Cardiac septum (tissue), 1 donor: ENCODE measurements at regions not wholly inside any gene's neighbourhood (a gene's known extent, or its start where the extent isn't known, plus 50 kb on each side); places are given as distances from the start of the nearest gene placed in this dataset.
"Not testable (repeated sequence)": the region's sequence is repeated elsewhere in the genome, so short reads cannot be mapped to it uniquely, and the experiment has no call there.

Experiments used
- DNase-seq: peaks from one replicate; pipeline ENCODE4 v3.0.0-alpha.2; 2020; ENCODE audit warnings: low spot score
- intact Hi-C: fragments of 100-400 bp; cut with DNase I; formaldehyde crosslinking; loops from one replicate; pipeline ENCODE4 v1.14.0; 2022
- donor health status: DM: no; HTN: no; CAD: no.

DNA sequence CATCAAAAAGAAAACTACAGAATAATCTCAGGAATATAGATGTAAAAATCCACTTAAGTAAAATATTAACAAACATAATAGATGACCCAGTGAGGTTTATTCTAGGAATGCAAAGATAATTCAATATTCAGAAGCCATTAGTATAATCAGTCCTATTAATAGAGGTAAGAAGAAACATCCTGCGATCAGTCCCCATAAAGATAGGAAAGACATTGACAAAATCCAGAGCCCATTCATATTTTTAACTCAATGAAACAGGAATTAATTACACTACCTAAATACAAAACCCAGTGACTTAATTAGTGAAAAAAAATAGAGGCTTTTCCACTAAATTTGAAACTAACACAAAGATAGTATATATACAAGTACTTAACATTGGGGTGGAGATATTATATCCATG lies 321.4 kb upstream of the INTU start:
- intact Hi-C loops: no loop called here
- DNase-seq: no peak

DNA sequence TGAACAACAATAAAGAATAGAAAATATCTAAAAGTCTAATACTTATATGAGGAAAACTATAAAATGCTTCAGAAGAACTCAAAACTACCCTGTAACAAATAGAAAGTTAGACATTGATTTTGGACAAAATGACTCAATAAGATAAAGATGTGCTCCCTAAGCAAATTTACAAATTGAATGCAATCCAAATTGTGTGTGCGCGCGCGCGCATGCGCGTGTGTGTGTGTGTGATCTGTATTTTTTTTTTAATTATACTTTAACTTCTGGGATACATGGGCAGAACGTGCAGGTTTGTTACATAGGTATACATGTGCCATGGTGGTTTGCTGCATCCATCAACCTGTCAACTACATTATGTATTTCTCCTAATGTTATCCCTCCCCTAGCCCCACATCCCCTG lies 320.8 kb upstream of the INTU start:
- intact Hi-C loops: no loop called here
- no peak for DNase-seq

DNA sequence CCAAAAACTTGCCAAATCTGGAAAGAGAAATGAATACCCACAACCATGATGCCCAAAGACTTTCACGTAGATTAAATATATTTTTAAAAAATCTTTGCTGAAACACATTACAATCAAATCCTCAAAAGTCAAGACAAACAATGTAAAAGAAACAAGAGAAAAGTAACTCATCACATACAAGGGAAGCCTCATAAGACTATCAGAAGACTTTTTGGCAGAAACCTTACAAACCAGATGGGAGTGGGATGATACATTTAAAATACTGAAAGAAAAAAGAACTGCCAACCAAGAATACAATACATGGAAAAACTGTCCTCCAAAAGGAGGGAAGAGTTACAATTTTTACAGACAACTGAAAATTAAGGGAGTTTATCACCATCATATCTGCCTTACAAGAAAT lies 319.0 kb upstream of the INTU start:
- intact Hi-C loops: no loop called here
- no peak for DNase-seq

DNA sequence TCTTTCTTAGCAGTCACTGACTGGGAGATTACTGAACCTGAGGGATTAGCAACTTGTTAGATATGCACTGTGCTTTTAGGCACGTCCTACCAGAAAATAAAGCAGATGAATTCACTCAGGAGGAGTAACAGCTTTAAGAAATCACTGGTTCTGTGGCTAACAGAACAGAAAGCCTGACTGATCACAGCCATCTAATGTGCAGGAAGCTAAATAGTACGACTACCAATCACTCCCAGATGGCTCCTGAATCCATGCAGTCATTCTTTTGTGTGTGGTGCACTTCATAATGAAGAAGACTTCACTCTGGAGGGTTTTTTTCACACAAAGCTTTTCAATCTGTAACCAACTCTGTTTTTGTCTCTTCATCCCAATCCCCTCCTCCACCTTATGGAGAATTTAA lies 305.3 kb upstream of the INTU start:
- no peak for DNase-seq
- intact Hi-C loops: no loop called here

DNA sequence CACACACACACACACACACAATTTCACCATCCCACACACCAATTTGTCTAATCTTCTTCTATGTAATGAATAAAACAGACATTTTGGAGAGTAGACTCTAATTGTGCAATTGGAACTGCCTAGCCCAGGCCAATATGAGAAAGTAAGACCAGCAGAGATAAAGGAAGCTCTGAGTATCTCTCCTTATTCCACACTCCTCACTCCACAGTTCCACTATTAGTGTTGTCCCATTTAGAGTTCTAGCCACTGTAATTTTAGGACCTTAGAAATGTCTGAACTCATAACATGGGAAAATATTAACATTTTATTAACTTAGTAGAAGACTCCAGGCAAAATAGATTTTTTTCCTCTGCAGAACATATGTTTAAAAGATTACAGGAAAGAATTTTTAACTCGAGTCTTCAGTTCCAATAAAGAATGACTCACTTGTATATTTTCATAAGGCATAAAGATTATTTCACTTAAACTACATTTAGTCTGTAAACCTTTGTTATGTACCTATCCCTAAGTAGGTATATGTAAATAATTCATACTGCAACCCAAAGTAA lies 297.6 kb upstream of the INTU start:
- DNase-seq: no peak
- intact Hi-C loops: no loop called here

DNA sequence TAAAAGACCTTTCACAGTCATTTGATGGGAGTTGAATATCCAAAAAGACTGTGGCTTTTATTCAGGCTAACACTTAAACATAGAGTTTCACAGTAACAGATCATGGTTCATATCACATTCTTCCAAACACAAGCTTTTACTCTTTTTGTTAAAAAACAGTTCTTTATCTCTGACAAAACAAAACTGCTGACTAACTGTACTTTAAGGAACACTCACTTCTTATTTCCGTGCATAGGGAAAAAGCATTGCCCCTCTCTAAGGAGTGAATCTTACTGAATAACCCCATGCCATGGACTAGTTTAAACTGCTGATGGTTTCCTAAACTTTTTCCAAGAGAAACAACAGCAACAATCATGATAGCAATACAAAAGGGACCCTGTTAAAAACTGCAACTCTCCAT lies 297.0 kb upstream of the INTU start:
- intact Hi-C loops: no loop called here
- DNase-seq: no peak

DNA sequence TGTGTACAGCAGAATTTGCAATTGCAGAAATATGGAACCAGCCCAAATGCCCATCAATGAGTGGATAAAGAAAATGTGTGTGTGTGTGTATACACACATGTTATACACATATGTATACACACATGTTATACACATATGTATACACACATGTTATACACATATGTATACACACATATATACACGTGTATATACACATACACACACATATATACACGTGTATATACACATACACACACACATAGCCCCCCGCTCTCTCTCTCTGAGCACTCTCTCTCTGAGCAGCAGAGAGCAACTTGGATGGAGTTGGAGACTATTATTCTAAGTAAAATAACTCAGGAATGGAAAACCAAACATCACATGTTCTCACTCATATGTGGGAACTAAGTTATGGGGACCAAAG lies 289.6 kb upstream of the INTU start:
- intact Hi-C loops, DNase-seq: not testable (repeated sequence)

DNA sequence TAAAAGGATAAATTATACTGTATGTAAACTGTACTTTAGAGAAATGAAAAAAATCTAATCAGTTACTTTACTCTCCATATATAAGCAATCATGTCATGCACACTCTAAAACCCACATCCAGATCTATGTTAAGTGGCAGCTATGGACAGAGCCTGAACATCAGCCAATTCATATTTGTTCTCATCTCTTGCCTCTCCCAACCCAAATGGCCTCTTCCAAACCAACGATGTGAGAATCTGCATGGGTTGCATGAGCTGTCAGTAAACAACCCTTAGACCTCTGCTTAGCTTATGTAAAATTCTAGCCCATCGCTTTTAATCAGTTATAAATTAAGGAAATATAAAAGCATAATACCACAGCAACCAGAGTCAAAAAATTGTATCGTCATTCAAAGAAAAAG lies 288.7 kb upstream of the INTU start:
- intact Hi-C loops: no loop called here
- no peak for DNase-seq

DNA sequence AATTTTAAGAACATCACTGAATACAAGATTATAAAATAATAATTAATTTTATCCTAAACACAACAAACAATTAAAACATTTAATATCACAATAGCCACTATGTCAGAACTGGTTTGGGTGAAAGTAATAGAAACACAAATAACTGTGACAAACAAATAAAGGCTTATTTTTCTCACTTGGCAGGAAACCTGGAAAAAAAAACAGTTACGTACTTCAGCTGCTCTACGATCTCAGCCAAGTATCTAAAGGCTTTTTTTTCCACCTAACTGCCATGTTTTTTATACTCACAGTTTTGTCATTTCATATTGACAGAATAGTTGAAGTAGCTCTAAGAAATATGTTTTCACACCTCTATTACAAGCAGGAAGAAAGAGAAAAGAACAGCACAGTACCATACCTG lies 284.8 kb upstream of the INTU start:
- intact Hi-C loops: no loop called here
- no peak for DNase-seq

DNA sequence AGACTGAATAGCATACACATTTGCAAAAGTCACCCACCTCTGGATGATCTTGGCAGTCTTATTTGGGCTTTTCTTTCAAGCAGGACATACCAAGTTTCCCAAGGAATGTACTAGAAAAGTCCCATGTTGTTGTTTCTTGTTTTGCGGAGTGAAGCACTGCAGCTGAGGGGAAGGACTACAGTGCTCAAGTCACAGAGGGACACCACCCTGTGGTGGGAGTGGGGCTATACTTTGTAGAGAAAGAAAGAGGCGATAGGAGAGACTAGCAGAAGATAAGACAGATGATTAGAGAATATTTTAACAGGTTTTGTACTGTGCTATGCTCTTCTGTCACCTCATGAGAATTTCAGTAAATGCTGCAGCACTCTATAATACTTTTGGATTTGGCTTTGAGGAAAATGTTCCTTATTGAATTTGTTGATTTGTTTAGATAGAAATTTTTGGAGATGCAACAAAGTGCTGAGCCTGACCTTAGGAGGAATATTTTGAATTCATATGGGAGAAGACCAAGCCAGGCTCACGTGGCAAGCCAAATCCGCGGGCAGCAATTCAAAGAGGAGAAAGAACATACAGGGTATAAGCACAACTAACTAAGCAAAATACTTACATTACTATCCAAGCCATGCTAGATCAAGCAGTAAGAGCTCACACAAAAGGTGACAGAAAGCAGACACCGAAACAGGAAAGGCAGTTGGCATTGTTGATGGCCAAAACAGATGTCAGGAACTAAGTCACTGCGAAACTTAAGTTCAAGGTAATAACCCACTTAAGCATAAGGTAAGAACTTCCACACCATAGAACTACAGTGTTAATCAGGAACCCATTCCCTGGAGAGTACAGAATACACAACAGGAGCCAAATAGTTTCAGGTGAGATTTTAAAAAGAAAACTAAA lies 280.3 kb upstream of the INTU start:
- DNase-seq: no peak
- intact Hi-C loops: no loop called here

DNA sequence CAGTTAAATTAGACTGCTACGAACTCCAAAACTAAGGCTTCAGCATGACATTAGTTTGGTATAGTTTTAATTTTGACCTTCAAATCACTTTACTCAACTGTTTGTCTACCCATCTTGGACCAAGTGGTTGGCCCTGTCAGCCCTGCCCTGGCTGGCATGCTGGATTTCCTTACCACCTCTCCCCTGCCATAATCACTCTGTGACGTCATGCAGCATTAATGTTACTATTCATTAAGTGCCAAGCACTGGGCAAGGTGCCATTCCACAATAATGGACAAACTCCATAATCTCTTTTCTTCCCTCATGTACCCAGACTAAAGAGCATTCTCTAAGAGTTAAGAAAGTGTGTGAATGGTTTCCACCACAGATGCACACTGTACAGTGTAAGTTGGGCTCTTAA lies 277.0 kb upstream of the INTU start:
- intact Hi-C loops: no loop called here
- no peak for DNase-seq

DNA sequence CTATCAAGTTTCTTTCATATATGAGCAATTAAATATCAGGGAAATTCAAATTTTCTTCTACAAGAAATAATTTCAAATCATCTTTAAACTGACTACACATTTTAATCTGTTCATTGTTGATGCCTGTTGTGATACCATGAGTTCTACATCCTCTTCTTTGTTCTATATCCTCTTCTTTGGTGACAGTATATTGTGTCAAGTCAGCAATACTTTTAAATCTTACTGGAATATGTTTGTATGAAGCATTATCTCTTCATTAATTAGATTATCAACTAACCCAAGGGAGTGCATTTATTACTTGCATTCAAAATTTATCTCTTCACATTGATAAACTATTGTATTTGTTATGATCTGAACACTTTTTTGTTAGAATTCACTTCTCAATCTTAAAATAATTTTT lies 275.0 kb upstream of the INTU start:
- intact Hi-C loops: no loop called here
- DNase-seq: no peak

DNA sequence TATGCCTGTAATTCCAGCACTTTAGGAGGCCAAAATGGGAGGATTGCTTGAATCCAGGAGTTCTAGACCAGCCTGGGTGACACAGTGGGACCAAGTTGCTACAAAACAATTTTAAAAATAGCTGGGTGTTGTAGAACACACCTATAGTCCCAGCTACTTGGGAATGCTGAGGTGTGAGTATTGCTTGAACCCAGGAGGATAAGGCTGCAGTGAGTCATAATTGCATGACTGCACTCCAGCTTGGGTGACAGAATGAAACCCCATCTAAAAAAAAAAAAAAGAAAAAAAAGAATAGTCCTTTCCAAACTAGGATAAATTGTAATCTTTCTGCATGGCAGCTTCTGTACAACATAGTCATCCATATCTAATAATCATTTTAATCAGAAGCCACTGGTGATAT lies 270.1 kb upstream of the INTU start:
- no peak for DNase-seq
- intact Hi-C loops: no loop called here

DNA sequence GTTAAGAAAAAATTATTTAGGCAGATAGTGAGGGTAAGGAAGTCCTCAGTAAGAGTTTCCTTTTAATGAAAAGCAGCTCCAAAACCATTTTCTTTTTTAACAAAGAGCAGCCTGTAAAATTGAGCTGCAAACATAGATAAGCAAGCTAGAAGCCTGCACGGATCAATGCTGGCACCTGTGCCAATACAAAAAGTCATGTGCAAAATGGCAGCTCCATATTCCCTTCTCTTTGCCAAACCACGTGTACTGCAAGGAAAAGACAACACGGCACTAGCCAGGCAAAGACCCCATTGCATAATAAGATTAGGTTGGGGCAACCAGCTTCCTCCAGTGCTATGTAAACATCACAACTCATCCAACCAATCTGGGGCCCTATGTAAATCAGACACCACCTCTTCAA lies 268.4 kb upstream of the INTU start:
- intact Hi-C loops: no loop called here
- no peak for DNase-seq

DNA sequence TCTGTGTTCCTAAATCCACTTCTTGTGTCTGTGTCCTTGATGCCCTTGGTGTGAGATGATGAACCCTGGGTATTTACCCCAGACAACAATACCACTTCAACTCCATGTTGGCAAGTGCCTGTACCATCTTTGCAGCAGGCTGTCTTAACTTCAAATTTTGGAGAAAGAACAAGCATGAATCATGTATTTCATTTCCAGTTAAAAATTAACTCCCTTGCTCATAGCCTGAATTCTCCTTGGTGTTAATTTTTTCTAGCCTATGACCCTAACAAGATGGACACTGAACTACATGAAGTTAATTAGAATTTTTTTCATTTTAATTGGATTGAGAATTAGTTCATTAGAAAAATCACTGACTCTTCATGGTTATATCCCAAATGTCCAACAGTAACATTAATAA lies 267.8 kb upstream of the INTU start:
- intact Hi-C loops: no loop called here
- no peak for DNase-seq

DNA sequence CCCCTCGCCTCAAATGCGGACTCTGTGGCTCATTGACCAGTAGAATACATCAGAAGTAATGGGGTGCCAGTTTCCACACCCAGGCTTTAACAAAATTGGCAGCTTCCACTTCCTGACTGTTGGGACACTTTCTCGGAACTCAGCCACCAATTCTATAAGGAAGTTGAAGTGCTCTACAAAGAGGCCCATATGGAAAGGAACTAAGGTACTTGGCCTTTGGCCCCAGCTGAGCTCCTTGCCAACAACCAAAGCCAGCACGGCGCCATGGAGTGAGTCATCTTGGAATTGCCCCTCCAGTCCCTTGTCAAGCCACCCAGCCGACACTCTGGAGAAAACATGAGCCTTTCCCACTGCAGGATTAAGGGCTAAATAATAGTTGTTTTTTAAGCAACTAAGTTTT lies 262.2 kb upstream of the INTU start:
- no peak for DNase-seq
- intact Hi-C loops: no loop called here

DNA sequence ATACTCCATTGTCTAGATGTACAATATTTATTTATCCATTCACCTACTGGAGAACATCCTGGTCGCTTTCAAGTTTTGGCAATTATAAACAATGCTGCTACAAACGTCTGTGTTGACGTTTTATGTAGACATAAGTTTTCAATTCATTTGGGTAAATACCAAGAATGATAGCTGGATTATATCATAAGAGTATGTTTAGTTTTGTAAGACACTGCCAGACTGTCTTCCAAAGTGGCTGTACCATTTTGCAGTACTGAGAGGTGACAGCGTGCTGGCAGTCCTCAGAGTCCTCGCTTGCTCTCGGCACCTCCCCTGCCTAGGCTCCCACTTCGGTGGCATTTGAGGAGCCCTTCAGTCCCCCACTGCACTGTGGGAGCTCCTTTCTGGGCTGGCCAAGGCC lies 253.3 kb upstream of the INTU start:
- intact Hi-C loops: no loop called here
- no peak for DNase-seq

DNA sequence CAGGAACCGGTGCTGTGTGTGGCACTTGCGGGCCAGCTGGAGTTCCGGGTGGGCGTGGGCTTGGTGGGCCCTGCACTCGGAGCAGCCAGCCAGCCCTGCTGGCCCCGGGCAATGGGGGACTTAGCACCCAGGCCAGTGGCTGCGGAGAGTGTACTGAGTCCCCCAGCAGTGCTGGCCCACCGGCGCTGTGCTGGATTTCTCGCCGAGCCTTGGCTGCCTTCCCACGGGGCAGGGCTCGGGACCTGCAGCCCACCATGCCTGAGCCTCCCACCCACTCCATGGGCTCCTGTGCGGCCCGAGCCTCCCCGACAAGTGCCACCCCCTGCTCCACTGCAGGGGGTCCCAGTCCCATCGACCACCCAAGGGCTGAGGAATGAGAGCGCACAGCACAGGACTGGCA lies 252.8 kb upstream of the INTU start:
- DNase-seq, intact Hi-C loops: not testable (repeated sequence)

DNA sequence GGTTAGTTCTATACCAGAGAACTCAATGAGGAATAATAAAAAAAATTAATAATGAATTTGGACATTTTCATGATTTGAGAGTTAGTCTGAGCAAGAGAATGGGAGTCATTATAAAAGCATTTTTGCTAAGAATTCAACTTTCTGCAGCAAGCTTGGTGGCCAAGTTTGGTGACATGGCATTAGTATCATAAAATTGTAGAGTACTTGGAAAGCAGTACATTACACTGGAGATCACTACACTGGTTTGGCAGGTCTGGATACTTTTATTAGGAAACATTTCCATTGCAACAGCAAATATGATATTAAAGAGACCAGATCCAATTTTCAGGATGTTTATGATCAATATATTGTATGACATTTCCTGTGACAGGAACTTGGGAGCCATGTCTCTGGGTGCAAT lies 249.1 kb upstream of the INTU start:
- intact Hi-C loops: no loop called here

DNA sequence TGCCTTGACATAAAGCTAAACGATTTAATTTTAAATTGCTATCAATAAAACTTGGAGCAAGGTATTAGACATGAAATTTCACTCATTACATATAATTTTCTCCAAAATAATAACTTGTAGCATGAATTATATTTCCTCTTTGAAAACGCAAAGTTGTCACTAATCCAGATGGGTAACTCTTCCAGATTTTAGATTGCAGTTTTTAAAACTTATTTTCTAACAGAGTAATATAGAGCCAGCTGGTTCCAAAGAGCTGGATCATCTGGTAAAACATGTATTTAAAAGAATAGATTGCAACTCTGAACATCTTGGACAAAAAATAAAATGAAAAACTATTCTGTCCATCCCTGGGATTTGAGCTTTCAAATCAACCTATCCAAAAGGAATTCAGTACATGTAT lies 238.2 kb upstream of the INTU start:
- intact Hi-C loops: no loop called here
- DNase-seq: no peak

More for the DNA sequence above, 249.1 kb upstream of the INTU start:
- DNase-seq: no peak

DNA sequence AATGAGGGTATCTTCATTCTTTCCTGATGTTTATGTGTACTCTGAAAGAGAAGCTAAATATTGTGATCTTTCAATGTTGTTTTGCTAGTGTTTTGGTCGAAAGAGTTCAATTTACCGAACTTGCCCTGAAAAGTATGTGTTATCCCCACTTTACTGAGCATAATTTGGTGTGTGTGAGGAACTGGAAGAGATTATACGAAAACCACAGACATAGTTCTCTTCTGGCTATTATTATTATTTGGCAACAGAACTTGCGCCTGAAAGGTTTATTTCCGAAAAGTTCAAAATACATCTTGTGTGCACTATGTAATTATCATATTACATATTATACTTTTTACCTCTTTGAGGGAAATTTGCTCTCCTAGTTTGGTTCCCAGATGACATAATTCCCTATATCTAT lies 232.5 kb upstream of the INTU start:
- DNase-seq: no peak
- intact Hi-C loops: no loop called here
